ENCODE measurements at regions not wholly inside any gene's neighbourhood (a gene's known extent, or its start where the extent isn't known, plus 50 kb on each side); places are given as distances from the start of the nearest gene placed in this dataset.

DNA sequence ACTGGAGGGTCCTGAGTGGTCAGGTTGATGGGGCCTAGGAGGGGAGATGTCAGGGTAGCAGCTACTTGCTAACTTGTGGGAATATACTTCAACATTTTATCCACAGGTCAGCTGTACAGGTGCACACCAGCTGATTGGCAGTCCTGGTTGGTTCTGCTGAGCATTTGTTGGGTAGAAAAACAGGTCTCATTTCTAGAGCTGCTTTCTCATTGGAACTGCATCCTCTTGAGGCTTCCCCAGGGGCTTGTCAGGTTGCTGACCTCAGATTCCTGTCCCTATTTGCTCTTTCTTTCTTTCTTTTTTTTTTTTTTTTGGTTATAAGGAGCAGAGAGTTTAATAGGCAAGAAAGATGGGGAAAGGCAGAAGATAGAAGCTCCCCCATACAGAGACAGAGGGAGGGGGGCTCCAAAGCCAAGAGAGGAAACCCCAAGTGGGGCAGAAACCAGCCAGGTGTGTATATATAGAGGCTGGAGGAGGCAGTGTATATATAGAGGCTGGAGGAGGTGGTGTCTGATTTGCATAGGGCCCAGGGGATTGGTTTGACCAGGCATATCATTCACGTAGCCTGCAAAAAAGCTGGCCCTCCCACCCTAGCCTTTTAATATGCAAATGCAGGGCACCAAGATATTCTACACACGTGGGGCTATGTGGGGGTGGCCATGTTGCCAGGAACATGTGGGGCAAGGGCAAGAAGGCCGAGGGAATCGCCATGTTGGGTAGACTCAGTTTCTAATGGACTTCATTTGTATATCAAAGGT, 57.3 kb upstream of the STUM start:
- TF ChIP-seq, protein P1, sequence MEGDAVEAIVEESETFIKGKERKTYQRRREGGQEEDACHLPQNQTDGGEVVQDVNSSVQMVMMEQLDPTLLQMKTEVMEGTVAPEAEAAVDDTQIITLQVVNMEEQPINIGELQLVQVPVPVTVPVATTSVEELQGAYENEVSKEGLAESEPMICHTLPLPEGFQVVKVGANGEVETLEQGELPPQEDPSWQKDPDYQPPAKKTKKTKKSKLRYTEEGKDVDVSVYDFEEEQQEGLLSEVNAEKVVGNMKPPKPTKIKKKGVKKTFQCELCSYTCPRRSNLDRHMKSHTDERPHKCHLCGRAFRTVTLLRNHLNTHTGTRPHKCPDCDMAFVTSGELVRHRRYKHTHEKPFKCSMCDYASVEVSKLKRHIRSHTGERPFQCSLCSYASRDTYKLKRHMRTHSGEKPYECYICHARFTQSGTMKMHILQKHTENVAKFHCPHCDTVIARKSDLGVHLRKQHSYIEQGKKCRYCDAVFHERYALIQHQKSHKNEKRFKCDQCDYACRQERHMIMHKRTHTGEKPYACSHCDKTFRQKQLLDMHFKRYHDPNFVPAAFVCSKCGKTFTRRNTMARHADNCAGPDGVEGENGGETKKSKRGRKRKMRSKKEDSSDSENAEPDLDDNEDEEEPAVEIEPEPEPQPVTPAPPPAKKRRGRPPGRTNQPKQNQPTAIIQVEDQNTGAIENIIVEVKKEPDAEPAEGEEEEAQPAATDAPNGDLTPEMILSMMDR (conservative IDR thresholded peaks at IDR 0.05; ENCODE audit: low read depth, low read length): no peak
- TF ChIP-seq EZH2 (IDR thresholded peaks at IDR 0.05; ENCODE audit: low read length, unreplicated experiment): no peak

All from PC-3 (cell line).